ENCODE measurements at regions not wholly inside any gene's neighbourhood (a gene's known extent, or its start where the extent isn't known, plus 50 kb on each side); places are given as distances from the start of the nearest gene placed in this dataset.

DNA sequence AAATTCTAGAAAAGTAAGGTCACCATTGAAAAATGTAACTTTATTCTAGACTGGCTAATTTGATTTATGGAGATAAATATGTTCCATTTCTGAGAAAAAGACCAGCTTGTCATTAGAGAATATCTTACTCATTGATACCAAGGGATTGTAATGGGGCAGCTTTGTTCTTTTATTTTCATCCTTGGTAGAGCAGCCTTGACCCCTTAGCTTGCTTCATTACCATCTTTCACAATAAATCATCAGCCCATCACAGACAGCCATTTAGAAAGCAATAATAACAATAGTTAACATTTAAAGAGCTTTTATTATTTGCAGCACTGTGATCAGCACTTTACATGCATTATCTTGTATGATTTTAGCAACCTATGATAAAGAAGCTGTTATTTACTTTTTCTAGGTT, 253.6 kb downstream of the C3orf38 start:
- TF ChIP-seq POLR2A (IDR thresholded peaks at IDR 0.05) = no peak
- TF ChIP-seq, protein P1, sequence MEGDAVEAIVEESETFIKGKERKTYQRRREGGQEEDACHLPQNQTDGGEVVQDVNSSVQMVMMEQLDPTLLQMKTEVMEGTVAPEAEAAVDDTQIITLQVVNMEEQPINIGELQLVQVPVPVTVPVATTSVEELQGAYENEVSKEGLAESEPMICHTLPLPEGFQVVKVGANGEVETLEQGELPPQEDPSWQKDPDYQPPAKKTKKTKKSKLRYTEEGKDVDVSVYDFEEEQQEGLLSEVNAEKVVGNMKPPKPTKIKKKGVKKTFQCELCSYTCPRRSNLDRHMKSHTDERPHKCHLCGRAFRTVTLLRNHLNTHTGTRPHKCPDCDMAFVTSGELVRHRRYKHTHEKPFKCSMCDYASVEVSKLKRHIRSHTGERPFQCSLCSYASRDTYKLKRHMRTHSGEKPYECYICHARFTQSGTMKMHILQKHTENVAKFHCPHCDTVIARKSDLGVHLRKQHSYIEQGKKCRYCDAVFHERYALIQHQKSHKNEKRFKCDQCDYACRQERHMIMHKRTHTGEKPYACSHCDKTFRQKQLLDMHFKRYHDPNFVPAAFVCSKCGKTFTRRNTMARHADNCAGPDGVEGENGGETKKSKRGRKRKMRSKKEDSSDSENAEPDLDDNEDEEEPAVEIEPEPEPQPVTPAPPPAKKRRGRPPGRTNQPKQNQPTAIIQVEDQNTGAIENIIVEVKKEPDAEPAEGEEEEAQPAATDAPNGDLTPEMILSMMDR (IDR thresholded peaks at IDR 0.05) = no peak

All from uterus (tissue), 2 donors.